HFF-Myc (cell line): ENCODE measurements at regions not wholly inside any gene's neighbourhood (a gene's known extent, or its start where the extent isn't known, plus 50 kb on each side); places are given as distances from the start of the nearest gene placed in this dataset.

ENCODE experiments used
- DNase-seq: peaks from one replicate; pipeline ENCODE4 v3.0.0-alpha.2; 2011; ENCODE audit warnings: low read depth; ENCODE audit errors: extremely low read depth
- H3K4me3 ChIP-seq: replicated peaks from 2 replicates; pipeline ENCODE4 v1.5.1; 2011; ENCODE audit warnings: low read depth, mild to moderate bottlenecking, control low read depth, low read length
- CTCF ChIP-seq: IDR thresholded peaks from 2 replicates; pipeline ENCODE4 v1.5.1; 2012; ENCODE audit warnings: mild to moderate bottlenecking, low read depth, low read length, control low read depth; ENCODE audit errors: missing control alignments

GRCh38 chr2:139769633-139770032, 989.4 kb upstream of the NXPH2 start:
- no peak for DNase-seq
- H3K4me3 ChIP-seq: no peak overlapping the region
- TF ChIP-seq CTCF: no peak

GRCh38 chr2:139763705-139764104, 983.5 kb upstream of the NXPH2 start:
- no peak for DNase-seq
- no peak for TF ChIP-seq CTCF
- H3K4me3 ChIP-seq: no peak overlapping the region

GRCh38 chr2:139759000-139759505, 978.9 kb upstream of the NXPH2 start:
- no peak for DNase-seq

GRCh38 chr2:139746901-139747300, 966.7 kb upstream of the NXPH2 start:
- H3K4me3 ChIP-seq: no peak overlapping the region
- no peak for DNase-seq
- no peak for TF ChIP-seq CTCF

More at GRCh38 chr2:139759000-139759505, 978.9 kb upstream of the NXPH2 start:
- no peak for TF ChIP-seq CTCF
- no peak overlapping the region for H3K4me3 ChIP-seq

GRCh38 chr2:139744273-139744672, 964.1 kb upstream of the NXPH2 start:
- H3K4me3 ChIP-seq: no peak overlapping the region
- DNase-seq: no peak
- TF ChIP-seq CTCF: no peak

- no peak for DNase-seq
- H3K4me3 ChIP-seq: no peak overlapping the region
- no peak for TF ChIP-seq CTCF
Measured at GRCh38 chr2:139742216-139743172, 962.3 kb upstream of the NXPH2 start.

- DNase-seq: no peak
- no peak for TF ChIP-seq CTCF
- no peak overlapping the region for H3K4me3 ChIP-seq
Measured at GRCh38 chr2:139737659-139738058, 957.5 kb upstream of the NXPH2 start.
